Stimulated activated CD4-positive, alpha-beta T cell treated with anti-CD3 and anti-CD28 coated beads, Interleukin-1b, Interleukin-23, amount 100 ng/mL, for 4 hours (primary cell): ENCODE measurements at regions not wholly inside any gene's neighbourhood (a gene's known extent, or its start where the extent isn't known, plus 50 kb on each side); places are given as distances from the start of the nearest gene placed in this dataset.
A peak's percentile ranks its signal among the peaks of the same experiment; 100 is the strongest.

ENCODE experiments used
- DNase-seq, 2 donors: peaks; one replicate each; pipeline ENCODE4 v3.0.0-alpha.2; 2020; ENCODE audit warnings: low read depth in 2 of 2

DNA sequence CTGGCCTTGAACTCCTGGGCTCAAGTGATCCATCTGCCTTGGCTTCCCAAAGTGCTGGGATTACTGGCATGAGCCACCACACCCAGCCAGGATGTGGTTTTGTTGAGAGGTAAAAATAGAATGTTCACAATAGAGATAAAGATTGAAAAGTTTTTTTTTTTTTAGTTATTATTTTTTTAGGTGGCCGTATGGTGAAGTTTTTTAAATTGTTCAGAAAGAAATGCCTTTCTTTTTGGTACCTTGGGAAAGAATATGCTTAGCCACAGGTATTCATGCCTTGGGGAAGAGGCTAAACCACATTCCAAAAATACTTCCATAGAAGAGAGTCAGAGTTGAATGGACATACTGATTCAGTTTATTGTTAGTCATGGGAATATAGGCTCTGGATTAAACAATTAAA, 143.4 kb downstream of the C11orf91 start:
- DNase-seq, result no peak

DNA sequence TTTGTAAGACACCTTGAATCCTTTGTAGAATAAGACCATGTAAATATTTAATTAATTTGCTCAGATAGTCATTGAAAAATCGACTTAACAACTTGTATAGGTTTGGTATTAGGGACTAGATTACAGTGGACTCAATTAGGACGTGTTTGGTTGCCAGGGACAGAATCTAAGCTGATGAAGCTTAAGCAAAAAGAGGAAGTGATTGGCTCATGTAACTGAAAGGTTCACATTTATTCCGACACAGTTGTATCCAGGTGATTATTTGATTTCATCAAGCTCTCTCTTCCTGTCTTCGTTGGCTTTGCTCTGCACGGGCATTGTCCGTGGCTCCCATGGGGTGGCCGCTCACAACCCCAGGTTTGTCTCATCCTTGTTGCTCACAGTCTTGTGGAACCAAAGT, 146.4 kb downstream of the C11orf91 start:
- DNase-seq, result no peak

DNA sequence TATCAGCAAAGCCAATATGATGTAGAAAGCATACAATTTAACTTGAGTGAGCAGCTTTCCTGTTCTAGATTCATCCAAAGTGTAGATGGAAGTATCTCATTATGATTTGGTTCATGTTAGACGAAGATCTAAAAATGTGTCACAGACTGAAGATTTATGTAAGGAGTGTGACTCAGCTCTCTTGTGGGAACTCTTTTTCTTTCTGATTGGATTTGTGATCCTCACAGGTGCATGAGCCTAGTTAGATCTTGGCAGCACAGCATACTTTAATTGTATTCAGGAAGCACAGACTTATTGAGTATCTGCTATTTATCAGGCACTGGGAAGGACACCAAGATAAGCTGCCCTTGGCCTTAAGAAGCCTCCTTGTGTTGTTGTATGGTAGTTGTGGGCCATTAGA, 147.1 kb downstream of the C11orf91 start:
- DNase-seq, result no peak

DNA sequence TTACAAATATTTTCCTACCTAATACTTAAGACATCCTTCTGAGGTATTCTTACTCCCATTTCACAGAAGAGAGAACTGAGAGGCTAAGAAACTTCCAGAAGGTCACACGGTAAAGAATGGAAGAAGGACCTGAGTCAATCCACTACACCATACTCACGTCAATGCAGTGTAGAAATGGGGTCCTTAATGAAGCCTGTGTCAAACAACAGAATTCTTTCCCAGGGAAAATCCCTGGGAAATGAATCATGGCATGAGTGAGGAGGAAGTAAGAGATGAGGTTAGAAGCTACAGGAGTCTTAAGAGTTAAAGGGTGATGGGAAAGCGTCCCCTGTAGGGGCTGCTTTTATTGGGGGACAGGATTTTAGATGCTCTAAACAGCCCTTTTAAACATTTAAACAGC, 147.9 kb downstream of the C11orf91 start:
- no peak for DNase-seq

DNA sequence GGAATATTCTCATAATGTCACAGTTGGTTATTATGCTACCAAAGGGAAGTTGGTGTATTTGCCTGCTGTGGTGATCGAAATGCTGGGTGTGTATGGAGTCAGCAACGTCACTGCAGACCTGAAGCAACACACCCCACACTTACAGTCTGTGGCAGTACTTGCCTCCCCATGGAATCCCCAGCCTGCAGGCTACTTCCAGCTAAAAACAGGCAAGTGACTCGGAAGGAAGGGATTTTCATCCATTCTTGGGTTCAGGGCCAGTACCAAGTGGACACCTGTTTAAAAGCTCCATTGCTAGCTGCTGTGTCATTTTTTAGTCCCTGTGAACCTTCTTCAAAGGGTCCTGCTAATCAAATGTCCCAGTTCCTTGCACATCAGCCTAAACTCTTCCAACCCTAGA, 149.6 kb downstream of the C11orf91 start:
- no peak for DNase-seq

DNA sequence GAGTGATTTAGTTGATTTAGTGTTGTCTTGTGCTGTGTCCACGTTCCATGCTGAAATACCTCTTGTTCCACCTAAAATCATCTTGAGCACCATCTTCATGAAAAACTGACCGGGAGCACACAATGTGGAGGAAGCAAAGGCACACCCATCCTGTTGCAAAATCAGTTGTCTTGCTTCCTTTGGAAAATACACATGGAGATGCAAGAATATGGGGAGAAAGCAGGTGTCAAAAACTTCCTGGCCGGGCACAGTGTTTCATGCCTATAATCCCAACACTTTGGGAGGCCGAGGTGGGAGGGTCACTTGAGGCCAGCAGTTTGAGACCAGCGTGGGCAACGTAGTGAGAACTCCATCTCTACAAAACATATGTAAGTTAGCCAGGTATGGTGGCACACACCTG, 151.1 kb downstream of the C11orf91 start:
- DNase-seq, result no peak

DNA sequence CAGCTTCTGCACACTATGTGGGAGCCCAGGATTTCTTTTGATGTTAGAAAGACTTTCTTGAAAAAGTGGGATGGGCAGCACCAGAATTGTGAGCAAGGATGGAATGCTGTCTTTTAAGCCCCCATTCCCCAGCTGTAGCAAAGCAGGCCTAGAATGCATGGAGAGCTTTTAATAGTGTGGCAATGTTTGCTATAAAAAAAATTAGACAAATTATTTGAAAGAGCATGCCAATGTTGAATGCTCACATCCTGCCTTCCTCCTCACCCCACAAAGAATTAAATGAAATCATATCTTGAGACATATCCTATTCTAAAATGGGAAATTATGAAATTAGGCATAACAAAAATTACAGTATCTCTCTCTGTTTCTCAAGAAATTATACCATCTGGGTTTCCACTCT, 154.7 kb downstream of the C11orf91 start:
- no peak for DNase-seq

DNA sequence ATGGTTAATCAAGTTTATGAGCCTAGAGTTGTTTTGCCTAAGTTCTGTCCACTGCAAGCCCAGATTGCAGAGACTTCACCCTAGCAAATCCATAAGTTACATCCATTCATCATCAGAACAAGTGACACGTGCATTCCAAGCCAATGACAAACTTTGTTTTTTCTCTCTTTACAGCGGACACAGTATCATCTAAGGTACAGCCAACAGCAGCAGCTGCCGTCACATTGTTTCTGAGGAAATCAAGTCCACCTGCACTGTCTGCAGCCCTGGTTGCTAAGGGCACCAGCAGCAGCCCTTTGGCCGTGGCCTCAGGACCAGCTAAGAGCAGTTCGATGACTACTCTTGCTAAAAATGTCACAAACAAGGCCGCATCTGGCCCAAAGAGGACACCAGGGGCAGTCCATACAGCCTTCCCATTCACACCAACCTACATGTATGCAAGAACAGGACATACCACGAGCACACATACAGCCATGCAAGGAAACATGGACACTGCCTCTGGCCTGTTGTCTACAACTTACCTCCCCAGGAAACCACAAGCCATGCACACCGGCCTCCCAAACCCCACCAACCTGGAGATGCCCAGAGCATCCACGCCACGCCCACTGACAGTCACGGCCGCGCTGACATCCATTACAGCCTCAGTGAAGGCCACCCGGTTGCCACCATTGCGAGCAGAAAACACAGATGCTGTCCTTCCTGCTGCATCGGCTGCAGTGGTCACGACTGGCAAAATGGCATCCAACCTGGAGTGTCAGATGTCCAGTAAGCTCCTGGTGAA, 155.8 kb downstream of the C11orf91 start:
- DNase-seq, result no peak

DNA sequence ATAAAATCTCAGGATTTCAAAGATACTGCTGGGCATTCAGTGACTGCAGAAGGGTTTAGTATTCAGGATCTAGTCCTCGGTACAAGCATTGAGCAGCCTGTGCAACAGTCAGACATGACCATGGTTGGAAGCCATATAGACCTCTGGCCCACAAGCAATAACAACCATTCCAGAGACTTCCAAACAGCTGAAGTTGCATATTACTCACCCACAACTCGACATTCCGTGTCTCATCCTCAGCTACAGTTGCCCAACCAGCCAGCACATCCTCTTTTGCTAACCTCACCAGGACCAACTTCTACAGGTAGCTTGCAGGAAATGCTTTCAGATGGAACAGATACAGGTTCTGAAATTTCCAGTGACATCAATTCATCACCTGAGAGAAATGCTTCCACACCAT, 156.8 kb downstream of the C11orf91 start:
- no peak for DNase-seq

DNA sequence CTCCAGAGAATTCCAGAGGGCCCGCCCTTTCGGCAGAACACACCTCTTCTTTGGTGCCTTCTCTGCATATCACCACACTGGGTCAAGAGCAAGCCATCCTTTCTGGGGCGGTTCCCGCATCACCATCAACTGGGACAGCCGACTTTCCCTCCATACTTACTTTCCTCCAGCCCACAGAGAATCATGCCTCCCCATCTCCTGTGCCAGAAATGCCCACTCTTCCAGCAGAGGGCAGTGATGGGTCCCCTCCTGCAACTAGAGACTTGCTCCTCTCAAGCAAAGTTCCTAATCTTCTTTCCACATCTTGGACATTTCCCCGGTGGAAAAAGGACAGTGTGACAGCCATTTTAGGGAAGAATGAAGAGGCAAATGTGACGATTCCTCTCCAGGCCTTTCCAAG, 157.7 kb downstream of the C11orf91 start:
- DNase-seq, result peak; percentile 7 to 28

DNA sequence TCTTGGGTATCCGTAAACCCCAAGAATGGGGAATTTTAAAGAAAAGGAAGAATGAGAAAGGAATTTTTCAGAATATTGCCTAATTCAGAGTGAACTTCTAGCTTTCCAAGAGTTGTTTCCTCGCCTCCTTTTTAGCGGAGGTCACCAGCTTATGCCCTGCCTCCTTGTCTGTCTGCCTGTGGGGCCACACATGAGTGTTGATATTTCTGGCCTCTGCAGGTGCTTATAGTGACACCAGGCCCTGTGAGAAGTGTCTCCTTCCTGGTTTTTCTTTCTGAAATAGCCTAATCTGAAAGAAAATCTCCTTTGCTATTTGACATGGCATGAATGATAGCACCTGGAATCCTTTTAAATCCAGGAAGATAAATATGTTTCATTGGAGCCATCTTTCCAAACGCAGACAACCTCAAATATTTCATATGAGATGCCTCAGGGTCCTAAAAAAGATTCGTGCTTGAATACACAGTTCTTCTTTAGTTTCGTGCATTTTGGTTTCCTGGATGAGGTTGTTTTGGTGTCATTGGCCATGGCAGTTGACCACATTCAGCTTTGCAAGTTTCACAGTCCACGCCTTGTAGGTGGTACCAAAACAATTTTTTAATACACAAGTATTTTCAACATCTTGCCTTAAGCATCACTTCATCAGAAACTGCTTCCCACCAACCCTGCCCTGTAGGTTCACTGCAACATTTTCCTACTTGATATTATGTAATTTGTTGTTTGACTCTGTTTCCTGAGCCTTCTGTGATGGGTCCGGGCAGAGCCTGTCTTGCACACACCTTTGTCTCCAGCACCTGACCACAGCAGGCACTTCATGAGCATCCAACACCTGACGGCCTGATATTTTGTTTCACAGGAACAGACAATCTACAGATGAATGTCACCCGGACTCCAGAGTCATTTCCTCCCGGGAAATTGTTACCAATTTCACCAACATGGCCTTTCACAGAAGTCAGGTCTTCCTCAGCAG, 159.4 kb downstream of the C11orf91 start:
- no peak for DNase-seq

DNA sequence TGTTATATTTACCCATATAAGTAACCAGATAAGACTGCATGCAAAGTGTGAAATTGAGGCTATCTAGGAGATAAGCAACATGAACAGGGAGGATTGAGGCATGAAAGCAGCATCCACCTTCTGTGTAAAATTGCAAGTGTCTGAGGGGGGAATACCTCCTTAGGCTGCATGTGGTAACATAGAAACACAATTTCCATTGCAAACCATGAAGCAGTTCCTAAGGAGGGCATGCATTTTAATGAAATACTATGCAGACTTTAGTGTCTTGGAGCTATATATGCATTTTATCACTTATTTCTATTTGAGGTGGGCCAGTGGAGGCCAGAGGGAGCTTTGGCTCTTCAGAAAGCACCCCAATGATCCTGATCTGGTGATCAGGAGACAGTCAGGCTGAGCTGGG, 160.2 kb downstream of the C11orf91 start:
- no peak for DNase-seq

DNA sequence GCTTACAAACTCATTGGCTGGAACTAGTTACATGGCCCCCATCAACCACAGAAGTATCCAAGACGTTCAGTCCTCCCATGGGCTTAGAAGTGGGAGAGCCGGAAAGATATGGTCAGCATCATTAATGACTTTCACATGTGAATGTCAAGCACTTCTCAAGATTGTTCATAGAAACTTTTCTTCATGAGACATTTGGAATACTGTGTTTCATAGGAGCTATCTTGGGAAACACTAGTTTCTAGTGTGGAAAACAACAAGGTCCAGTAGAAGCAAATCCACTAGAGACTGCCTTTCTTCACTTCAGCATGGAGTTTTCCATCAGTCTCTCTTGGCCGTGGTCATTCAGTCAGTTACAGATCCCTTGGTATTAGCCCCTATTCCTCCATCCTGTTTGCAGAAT, 160.9 kb downstream of the C11orf91 start:
- DNase-seq, result no peak

DNA sequence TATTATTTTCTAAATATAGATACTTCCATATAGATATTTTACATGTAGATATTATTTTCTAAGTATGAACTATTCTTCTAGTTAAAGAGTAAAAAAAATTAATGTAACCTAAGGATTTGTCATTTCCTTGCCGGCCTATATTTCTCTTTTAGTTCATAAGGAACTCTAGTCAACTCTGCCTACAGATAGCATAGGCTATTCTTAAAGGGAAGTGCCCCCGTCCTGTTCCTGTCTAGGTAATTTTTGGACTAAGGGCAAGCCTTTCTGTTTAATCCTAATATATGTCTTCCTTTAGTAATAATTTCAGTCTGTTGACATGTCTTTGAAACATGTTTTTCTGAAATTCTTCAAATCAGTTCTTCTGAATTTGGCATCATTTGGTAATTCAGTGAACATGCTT, 161.9 kb downstream of the C11orf91 start:
- no peak for DNase-seq

DNA sequence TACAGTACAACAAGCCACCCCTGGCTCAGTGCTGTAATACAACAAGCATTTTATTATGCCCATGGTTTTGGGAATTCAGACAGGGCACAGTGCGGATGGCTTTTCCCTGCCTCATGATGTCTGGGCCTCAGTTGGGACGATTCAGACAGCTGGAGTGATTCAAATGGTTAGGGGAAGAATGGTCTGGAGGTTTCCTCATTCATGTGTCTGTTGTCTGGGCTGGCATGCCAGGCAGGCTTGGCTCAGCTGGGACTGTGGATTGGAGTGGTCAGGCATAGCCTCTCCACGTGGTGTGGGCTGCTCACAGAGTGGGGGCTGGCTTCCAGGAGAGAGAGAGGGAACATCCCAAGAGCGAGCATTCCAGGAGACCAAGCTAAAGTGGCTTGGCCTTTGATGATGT, 164.4 kb downstream of the C11orf91 start:
- no peak for DNase-seq

DNA sequence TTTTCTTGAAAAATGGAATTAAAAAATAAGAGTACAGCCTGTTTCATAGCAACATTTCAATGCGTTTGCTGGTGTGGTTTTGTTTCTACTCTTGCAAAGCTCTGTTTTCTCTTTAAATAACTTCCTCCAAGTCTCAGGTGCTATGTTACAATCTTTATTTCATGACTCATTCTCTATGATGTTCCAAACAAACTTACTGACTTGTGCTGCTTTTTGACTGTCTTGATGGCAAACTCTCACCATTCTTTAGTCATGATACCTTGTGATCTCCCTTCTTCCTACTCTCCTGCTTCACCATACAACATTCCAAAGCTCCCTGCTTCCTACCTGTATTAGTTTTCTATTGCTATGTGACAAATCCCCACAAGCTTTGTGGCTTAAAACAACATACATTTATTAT, 166.1 kb downstream of the C11orf91 start:
- no peak for DNase-seq

DNA sequence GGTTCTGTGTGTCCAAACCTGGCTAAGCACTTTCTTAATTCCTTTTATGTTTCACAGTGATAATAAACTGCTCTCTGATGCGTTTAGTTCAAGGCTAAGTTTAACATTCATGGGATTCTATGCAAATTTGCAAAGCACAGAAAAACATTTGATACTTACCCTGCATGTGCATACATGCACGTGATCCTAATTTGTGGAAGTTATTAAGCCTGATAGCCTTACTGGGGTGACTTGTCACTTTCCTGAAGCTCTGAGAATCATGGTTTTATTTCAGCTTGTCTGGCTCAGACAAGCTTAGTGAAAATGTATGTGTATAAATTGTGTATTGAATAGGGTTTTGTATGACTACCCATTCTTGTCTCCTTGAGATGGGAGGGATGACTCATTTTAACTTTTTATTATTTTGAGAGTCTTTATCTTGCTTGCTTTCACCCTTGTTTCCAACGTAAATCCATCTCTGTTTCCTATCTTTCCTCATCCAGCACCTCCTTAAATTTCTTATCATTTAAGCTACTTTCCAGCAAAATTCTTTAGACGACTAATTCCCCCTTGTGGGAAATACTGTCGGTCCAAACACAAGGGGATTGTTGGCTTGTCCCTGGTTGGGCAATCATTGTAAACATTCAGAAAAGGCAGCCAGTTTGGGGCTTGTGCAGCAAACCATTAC, 167.1 kb downstream of the C11orf91 start:
- no peak for DNase-seq

DNA sequence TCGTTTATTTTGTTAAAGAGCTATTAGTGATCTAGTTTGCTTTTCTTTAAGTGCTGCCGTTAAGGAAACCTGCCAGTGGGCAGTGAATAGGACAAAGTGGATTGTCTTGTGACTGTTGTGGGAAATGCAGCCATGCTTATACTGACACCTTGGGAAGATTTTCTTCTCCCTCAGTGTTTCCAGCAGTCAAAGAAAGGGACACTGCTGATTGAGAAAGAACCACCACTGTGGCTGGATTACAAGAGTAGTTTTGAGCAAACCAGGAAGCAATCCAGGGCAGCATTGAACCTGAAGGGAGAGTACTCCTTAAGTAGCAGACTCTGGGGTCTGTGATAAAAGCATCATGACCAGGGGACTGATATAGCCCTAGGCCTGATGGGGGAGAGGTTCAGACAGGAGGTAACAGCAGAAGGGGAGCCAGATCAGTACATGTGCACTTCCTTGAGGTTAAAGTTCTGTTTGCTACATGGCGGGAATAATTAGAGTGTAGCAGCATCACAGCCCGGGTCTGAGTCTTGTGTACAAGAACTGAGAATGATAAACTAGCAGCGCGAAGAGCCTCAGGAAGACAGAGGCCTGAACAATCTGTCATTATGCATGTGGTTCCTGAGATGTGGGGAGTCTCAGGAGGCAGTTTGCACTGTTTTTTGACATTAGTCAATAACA, 167.8 kb downstream of the C11orf91 start:
- DNase-seq, result no peak

DNA sequence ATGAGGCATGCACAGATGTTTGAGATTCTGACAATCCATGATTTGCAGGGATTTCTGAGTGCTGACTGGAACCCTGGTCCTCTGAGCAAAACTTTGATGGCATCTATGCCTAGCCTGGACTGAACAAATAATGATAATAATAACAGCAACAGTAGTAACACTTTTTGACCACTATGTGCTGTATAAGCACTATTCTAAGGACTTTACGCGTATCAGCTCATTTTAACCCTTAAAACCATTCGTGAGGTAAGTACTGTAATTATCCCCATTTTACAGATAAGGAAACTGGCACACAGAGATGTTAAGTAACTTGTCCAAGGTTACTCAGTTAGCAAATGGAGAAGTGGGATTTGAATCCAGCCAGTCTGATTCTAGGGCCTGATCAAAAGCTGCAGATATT, 168.4 kb downstream of the C11orf91 start:
- no peak for DNase-seq

DNA sequence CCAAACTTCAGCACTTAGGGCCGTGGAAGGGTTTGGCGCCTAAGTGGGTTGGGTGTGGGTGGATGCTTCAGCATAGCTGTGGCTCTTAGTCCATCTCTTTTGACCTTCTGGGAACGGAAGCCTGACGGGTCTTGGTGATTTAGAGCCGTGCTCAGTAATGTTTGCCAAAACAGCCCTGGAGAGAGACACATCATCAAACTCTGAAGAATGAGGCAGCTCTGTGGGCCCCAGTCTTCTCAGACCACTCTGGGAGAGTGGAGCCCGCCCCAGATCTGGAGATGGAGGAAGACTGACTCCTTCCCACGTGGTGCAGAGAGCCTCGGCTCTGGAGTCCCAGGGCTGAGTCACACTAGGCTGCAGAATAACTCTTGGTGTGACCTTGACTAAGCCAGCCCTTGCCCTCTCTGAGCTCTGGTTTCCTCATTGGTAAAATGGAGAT, 168.9 kb downstream of the C11orf91 start:
- no peak for DNase-seq

DNA sequence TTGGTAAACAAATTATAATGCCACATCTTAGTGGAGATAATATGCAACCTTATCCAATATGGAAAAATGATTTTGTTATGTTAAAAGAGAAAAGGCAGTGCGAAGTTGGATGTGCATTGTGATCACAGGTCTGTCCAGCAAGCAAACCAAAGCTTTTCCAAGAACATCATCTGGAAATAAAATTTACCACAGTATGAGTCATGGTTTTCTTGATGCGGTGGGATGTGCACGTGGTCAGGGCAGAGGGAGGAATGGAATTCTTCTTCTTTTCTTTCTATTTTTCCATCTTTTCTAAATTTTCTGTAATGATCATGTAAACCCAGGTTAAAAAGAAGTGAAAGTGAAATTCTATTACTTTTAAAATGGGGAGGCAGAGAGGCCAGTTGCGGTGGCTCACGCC, 169.8 kb downstream of the C11orf91 start:
- DNase-seq, result no peak

DNA sequence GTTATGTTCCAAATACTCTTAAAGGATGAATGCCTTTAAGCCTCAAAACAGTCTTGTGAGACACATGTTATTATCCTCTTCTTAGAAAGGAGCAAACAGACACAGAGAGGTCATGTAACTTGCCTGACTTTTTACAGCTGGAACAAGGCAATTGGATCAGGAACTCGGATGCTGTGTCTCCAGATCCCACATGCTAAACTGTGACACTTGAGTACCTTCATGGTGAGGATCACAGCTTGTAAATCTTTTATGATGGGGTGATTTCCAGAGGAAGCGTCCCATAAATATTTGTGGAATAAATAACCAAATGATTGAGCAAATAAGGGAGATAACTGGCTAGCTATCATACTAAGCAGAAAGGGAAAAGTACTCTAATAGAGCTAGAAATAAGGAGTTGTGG, 171.2 kb downstream of the C11orf91 start:
- DNase-seq, result no peak
